Stomach smooth muscle (tissue), 2 donors: ENCODE measurements at regions not wholly inside any gene's neighbourhood (a gene's known extent, or its start where the extent isn't known, plus 50 kb on each side); places are given as distances from the start of the nearest gene placed in this dataset.

Source experiments
- H3K27ac ChIP-seq: one replicate; pipeline ENCODE4 v1.7.0; 2013; ENCODE audit warnings: mild to moderate bottlenecking, low read length, inconsistent platforms
- H3K27me3 ChIP-seq, 2 donors: one replicate each; pipeline ENCODE4 v1.7.0; 2013; ENCODE audit warnings: low read length in 2 of 2; ENCODE audit not compliant: insufficient read depth in 2 of 2, control insufficient read depth in 1 of 2
- H3K36me3 ChIP-seq, 2 donors: one replicate each; pipeline ENCODE4 v1.7.0; 2013; ENCODE audit warnings: low read length in 2 of 2; ENCODE audit not compliant: control insufficient read depth in 2 of 2, insufficient read depth in 2 of 2
- H3K4me1 ChIP-seq: one replicate; pipeline ENCODE4 v1.7.0; 2013; ENCODE audit warnings: low read length; ENCODE audit not compliant: control insufficient read depth, insufficient read depth
- H3K4me3 ChIP-seq, 2 donors: one replicate each; pipeline ENCODE4 v1.7.0; 2013; ENCODE audit warnings: low read length in 2 of 2
- H3K9ac ChIP-seq, 2 donors: one replicate each; pipeline ENCODE4 v1.7.0; 2013; ENCODE audit warnings: low read length in 2 of 2, mild to moderate bottlenecking in 1 of 2
- H3K9me3 ChIP-seq, 2 donors: one replicate each; pipeline ENCODE4 v1.7.0; 2013; ENCODE audit warnings: low read length in 2 of 2; ENCODE audit not compliant: control insufficient read depth in 2 of 2
- donor health status: healthy.
- donor health status: Pancreatic carcinoma.

GRCh38 chr20:50368813-50369224 lies 141.4 kb upstream of the PTPN1 start:
- Histone ChIP-seq H3K27ac (no peak overlapping the region), H3K4me1 (peaks cover 3% of the 10 kb centered on the region), H3K9ac (no peak overlapping the region)

GRCh38 chr20:50369225-50370035 lies 140.8 kb upstream of the PTPN1 start:
- no peaks in the 10 kb centered on the region for H3K27me3 ChIP-seq
- H3K27ac ChIP-seq: no peak overlapping the region
- H3K4me3 ChIP-seq: no peak overlapping the region
- H3K9me3 ChIP-seq: no peaks in the 10 kb centered on the region
- no peaks in the 10 kb centered on the region for H3K36me3 ChIP-seq
- no peak overlapping the region for H3K9ac ChIP-seq
- peaks cover 3% of the 10 kb centered on the region for H3K4me1 ChIP-seq

More at GRCh38 chr20:50368813-50369224, 141.4 kb upstream of the PTPN1 start:
- Histone ChIP-seq H3K9me3 (no peaks in the 10 kb centered on the region), H3K4me3 (no peak overlapping the region), H3K27me3 (no peaks in the 10 kb centered on the region), H3K36me3 (no peaks in the 10 kb centered on the region)

DNA sequence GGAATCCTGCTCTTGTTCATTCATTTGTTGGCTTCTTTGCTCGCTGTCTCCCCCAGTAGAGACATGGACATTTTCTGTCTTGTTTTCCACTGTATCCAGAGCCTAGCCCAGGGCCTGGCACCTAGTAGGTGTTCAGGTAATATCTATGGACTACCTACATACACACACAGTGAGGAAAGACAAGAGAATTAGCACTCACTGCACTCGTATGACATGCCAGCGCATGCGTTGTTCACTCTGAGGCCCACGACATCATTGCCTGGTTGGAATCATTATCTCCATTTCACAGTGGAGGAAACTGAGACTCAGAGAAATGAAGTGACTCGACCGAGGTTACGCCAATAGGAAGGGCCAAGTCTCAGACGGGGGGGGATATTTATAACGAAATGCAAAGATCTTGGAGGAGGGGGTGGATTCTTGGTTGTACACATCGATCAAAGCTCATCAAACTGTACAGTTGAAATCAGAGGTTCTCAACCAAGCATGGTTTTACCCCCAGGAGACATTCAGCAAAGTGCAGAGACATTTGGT lies 140.1 kb upstream of the PTPN1 start:
- Histone ChIP-seq H3K4me1 (peaks cover 3% of the 10 kb centered on the region), H3K4me3 (no peak overlapping the region), H3K9me3 (no peaks in the 10 kb centered on the region), H3K27me3 (no peaks in the 10 kb centered on the region), H3K9ac (no peak overlapping the region), H3K27ac (no peak overlapping the region), H3K36me3 (no peaks in the 10 kb centered on the region)

GRCh38 chr20:50371878-50372769 lies 138.1 kb upstream of the PTPN1 start:
- H3K4me3 ChIP-seq: no peak overlapping the region
- no peak overlapping the region for H3K9ac ChIP-seq
- H3K36me3 ChIP-seq: no peaks in the 10 kb centered on the region
- no peaks in the 10 kb centered on the region for H3K9me3 ChIP-seq
- H3K27me3 ChIP-seq: no peaks in the 10 kb centered on the region
- no peak overlapping the region for H3K27ac ChIP-seq
- H3K4me1 ChIP-seq: peaks cover 3% of the 10 kb centered on the region

DNA sequence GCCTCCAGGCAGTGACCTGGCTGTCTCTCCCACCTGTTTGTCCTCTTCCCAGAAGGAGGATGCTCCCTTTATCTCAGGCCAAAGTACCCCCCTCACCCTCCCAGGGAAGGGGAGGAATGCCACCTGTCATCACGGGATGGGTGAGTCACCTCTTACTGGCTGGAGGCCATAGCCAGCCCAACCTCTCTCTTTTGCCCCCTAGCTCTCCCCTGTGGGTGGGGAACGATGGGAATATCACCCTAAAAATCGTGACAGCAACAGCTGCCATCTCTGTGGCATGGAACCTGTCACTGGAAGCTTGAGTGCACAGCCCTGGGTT lies 137.5 kb upstream of the PTPN1 start:
- Histone ChIP-seq H3K9me3 (no peaks in the 10 kb centered on the region), H3K36me3 (no peaks in the 10 kb centered on the region), H3K27me3 (no peaks in the 10 kb centered on the region), H3K27ac (no peak overlapping the region), H3K4me1 (peaks cover 3% of the 10 kb centered on the region), H3K4me3 (no peak overlapping the region), H3K9ac (no peak overlapping the region)

- Histone ChIP-seq H3K27ac (no peak overlapping the region), H3K9me3 (no peaks in the 10 kb centered on the region)
Observed at GRCh38 chr20:50373674-50374286, 136.4 kb upstream of the PTPN1 start.

DNA sequence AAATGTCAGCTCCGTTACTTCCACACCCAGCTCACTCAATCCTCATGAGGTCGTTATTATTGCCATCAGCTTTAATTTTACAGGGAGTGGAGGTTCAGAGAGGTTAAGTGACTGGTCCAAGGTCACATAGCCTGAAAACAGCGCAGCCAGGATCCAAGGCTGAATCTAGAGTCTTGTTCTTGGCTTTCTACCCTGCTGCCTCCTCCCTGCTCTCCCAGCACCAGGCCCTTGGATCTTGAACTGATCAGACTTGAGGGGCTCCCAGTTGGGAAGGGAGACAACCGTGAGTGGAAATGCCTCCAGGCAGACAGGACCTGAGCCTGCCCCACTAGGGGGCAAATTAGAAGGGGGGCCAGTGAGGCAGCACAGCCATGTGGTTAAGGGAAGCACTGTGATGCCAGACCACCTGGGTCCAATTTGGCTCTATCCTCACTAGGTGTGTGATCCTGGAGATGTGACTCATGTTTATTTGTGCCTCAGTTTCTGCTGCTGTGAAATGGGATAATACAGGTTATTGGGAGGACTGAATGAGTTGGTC lies 135.6 kb upstream of the PTPN1 start:
- Histone ChIP-seq H3K9ac (no peak overlapping the region), H3K27ac (no peak overlapping the region), H3K36me3 (no peaks in the 10 kb centered on the region), H3K4me1 (peaks cover 14% of the 10 kb centered on the region), H3K9me3 (no peaks in the 10 kb centered on the region), H3K4me3 (no peak overlapping the region), H3K27me3 (no peaks in the 10 kb centered on the region)

More at GRCh38 chr20:50373674-50374286, 136.4 kb upstream of the PTPN1 start:
- no peaks in the 10 kb centered on the region for H3K36me3 ChIP-seq
- H3K27me3 ChIP-seq: no peaks in the 10 kb centered on the region
- H3K4me1 ChIP-seq: peaks cover 7% of the 10 kb centered on the region
- H3K4me3 ChIP-seq: no peak overlapping the region
- H3K9ac ChIP-seq: no peak overlapping the region

DNA sequence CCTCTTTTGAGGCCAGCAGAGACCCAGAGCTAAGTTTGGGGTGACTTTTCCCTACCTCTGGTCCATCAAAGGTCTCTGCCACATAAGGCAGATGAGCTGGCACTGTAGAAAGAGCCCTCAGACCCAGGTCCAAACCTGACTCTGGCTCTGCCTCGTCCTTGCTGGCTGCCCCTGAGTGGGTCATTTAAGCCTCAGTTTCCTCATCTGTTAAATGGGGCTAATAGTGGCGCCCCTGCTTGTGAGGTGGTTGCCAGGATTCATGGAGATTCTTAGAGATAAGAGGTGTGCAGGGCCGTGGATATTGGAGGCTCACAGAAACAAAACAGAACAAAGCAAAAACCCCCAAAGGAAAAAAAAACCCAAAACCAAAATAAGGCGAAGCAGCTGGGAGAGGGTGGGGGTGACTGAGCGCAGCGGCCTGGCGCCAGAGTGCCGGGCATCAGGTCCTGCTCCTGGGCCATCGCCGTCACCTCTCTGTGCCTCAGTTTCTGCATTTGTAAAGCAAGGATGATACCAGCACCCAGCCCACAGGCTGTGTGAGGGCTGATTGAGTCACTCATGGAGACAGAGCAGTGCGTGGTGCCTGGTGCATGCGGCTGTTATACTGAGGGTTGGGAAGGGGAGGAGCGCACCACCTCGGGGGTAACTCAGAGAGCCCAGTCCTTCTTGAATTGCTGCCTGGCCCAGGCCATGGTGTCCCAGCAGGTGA lies 133.8 kb upstream of the PTPN1 start:
- Histone ChIP-seq H3K4me1 (peaks cover 25% of the 10 kb centered on the region), H3K9ac (no peak overlapping the region)

DNA sequence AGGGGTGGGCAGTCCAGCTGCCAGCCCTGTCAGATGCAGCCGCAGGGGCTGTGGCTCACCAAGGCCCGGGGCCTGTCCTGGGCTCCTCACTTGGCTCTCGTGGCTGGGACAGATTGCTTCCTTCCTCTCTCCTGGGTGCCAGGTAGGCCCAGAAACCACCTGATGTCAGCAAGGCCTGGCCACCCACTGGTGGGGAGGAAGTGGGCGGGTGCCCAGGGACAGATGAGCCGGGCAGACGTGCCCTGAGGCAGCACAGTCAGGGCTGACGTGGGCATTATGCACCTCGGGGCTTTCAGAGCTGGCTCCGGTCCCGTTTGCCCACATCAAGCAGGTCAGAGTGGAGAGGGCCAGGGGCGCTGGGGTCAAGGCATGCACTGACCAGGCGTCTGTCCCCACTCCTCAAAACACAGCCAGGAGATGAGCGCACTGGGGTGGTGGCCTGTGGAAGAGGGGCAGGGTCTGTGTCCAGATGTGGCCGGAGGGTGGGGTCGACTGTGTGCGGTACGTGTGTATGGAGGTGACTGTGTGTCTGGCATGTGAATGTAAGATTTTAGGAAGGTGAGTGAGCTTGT lies 133.2 kb upstream of the PTPN1 start:
- no peak overlapping the region for H3K9ac ChIP-seq
- no peaks in the 10 kb centered on the region for H3K27me3 ChIP-seq
- no peaks in the 10 kb centered on the region for H3K9me3 ChIP-seq
- peaks cover 25% of the 10 kb centered on the region for H3K4me1 ChIP-seq
- no peak overlapping the region for H3K27ac ChIP-seq
- H3K36me3 ChIP-seq: no peaks in the 10 kb centered on the region
- H3K4me3 ChIP-seq: no peak overlapping the region

More for the DNA sequence above, 133.8 kb upstream of the PTPN1 start:
- no peaks in the 10 kb centered on the region for H3K36me3 ChIP-seq
- no peak overlapping the region for H3K4me3 ChIP-seq
- H3K9me3 ChIP-seq: no peaks in the 10 kb centered on the region
- no peaks in the 10 kb centered on the region for H3K27me3 ChIP-seq
- H3K27ac ChIP-seq: no peak overlapping the region
